CD14-positive monocyte (primary cell): ENCODE measurements at regions not wholly inside any gene's neighbourhood (a gene's known extent, or its start where the extent isn't known, plus 50 kb on each side); places are given as distances from the start of the nearest gene placed in this dataset.
"Not testable (repeated sequence)": the region's sequence is repeated elsewhere in the genome, so short reads cannot be mapped to it uniquely, and the experiment has no call there.

Source experiments
- DNase-seq, 3 donors: peaks; one replicate each; pipeline ENCODE4 v3.0.0-alpha.2; 2011 to 2022
- H2AFZ ChIP-seq: 2 replicates; pipeline ENCODE4 v1.6.0; 2012; ENCODE audit warnings: mild to moderate bottlenecking, low read depth, low read length, inconsistent platforms; ENCODE audit not compliant: insufficient read depth, poor library complexity, severe bottlenecking
- H3K27ac ChIP-seq, 2 donors: 1 replicate in 1 of 2; 2 replicates in 1 of 2; pipeline ENCODE4 v1.5.1; 2012 to 2013; ENCODE audit warnings: low read length in 2 of 2, control low read depth in 1 of 2, inconsistent platforms in 1 of 2, low read depth in 1 of 2, mild to moderate bottlenecking in 1 of 2
- H3K27me3 ChIP-seq, 2 donors: one replicate each; pipeline versions ENCODE4 v1.6.0 to v1.6.1; 2011 to 2013; ENCODE audit warnings: low read length in 2 of 2; ENCODE audit not compliant: control insufficient read depth in 2 of 2, insufficient read depth in 2 of 2
- H3K36me3 ChIP-seq, 2 donors: replicated peaks in 1 of 2; 1 replicate in 1 of 2; 2 replicates in 1 of 2; pipeline versions ENCODE4 v1.5.1 to v1.6.1; 2012 to 2013; ENCODE audit warnings: low read length in 2 of 2, control low read depth in 1 of 2, inconsistent platforms in 1 of 2, mild to moderate bottlenecking in 1 of 2; ENCODE audit not compliant: insufficient read depth in 2 of 2, control insufficient read depth in 1 of 2
- H3K4me1 ChIP-seq, 2 donors: 1 replicate in 1 of 2; 2 replicates in 1 of 2; pipeline versions ENCODE4 v1.5.1 to v1.6.1; 2012 to 2013; ENCODE audit warnings: low read length in 2 of 2, control low read depth in 1 of 2, inconsistent platforms in 1 of 2, mild to moderate bottlenecking in 1 of 2, moderate library complexity in 1 of 2; ENCODE audit not compliant: insufficient read depth in 2 of 2, control insufficient read depth in 1 of 2
- H3K4me2 ChIP-seq: replicated peaks from 2 replicates; pipeline ENCODE3; 2012; ENCODE audit warnings: low read length, moderate library complexity, mild to moderate bottlenecking; ENCODE audit not compliant: poor library complexity, severe bottlenecking; ENCODE audit errors: extremely low read depth
- H3K4me3 ChIP-seq, 3 experiments: fragments of 200-600 bp in 1 of 3; sonication (generic) in 1 of 3; replicated peaks in 1 of 3; 1 replicate in 2 of 3; 2 replicates in 1 of 3; pipeline ENCODE4 v1.5.1; 2011 to 2013; ENCODE audit warnings: low read length in 3 of 3, mild to moderate bottlenecking in 3 of 3, control low read depth in 2 of 3, low read depth in 2 of 3, inconsistent platforms in 1 of 3, moderate library complexity in 1 of 3
- H3K79me2 ChIP-seq: 2 replicates; pipeline ENCODE4 v1.6.0; 2012; ENCODE audit warnings: mild to moderate bottlenecking, control low read depth, inconsistent platforms, low read length, moderate library complexity; ENCODE audit not compliant: insufficient read depth
- H3K9ac ChIP-seq: 2 replicates; pipeline ENCODE4 v1.6.0; 2017; ENCODE audit warnings: low read length, mild to moderate bottlenecking; ENCODE audit not compliant: insufficient read depth, poor library complexity, severe bottlenecking
- H3K9me3 ChIP-seq, 2 donors: replicated peaks in 1 of 2; 1 replicate in 1 of 2; 2 replicates in 1 of 2; pipeline versions ENCODE4 v1.5.1 to v1.6.1; 2012 to 2013; ENCODE audit warnings: low read length in 2 of 2, control low read depth in 1 of 2; ENCODE audit not compliant: control insufficient read depth in 1 of 2, insufficient read depth in 1 of 2
- H4K20me1 ChIP-seq: 2 replicates; pipeline ENCODE4 v1.6.0; 2012; ENCODE audit warnings: mild to moderate bottlenecking, low read length, control low read depth, moderate library complexity; ENCODE audit not compliant: insufficient read depth
- H3K27ac Mint-ChIP-seq, 7 donors: one replicate each; pipeline ENCODE4 v1.8.0; 2020; ENCODE audit warnings: mild to moderate bottlenecking in 7 of 7, mixed read lengths in 7 of 7, moderate library complexity in 6 of 7, inconsistent platforms in 2 of 7
- H3K27me3 Mint-ChIP-seq, 3 donors: one replicate each; pipeline ENCODE4 v1.8.0; 2021 to 2022; ENCODE audit warnings: low read depth in 3 of 3, mild to moderate bottlenecking in 3 of 3, mixed read lengths in 3 of 3, moderate library complexity in 3 of 3, inconsistent platforms in 1 of 3
- H3K36me3 Mint-ChIP-seq, 2 donors: one replicate each; pipeline ENCODE4 v1.8.0; 2020; ENCODE audit warnings: mixed read lengths in 2 of 2, inconsistent platforms in 1 of 2, mild to moderate bottlenecking in 1 of 2
- H3K4me1 Mint-ChIP-seq: one replicate; pipeline ENCODE4 v1.8.0; 2020; ENCODE audit warnings: mild to moderate bottlenecking, mixed read lengths
- H3K4me3 Mint-ChIP-seq, 2 donors: one replicate each; pipeline ENCODE4 v1.8.0; 2020; ENCODE audit warnings: mild to moderate bottlenecking in 2 of 2, mixed read lengths in 2 of 2, moderate library complexity in 1 of 2
- H3K9me3 Mint-ChIP-seq, 7 donors: one replicate each; pipeline ENCODE4 v1.8.0; 2020 to 2022; ENCODE audit warnings: mixed read lengths in 7 of 7, mild to moderate bottlenecking in 6 of 7, moderate library complexity in 6 of 7, inconsistent platforms in 2 of 7
- WGBS: methylation state at CpG from one replicate; pipeline ENCODE4 v1.1.5; 2013; ENCODE audit warnings: missing lambda C conversion rate; ENCODE audit not compliant: insufficient coverage; 5-methylcytosine and 5-hydroxymethylcytosine counted together
- intact Hi-C, 2 donors: fragments of 100-400 bp; cut with micrococcal nuclease; formaldehyde crosslinking; loops; one replicate each; pipeline versions ENCODE4 v1.15.0 to v1.15.1; 2023

GRCh38 chr15:21744245-21744915 lies 133.2 kb downstream of the POTEB start:
- H4K20me1 ChIP-seq, H3K9ac ChIP-seq, H3K4me2 ChIP-seq, H3K27ac ChIP-seq, H3K27me3 Mint-ChIP-seq, H3K27me3 ChIP-seq, H3K4me3 Mint-ChIP-seq, H3K9me3 ChIP-seq, H3K4me3 ChIP-seq, H2AFZ ChIP-seq, H3K9me3 Mint-ChIP-seq, H3K79me2 ChIP-seq, H3K36me3 Mint-ChIP-seq, H3K4me1 Mint-ChIP-seq, intact Hi-C loops, H3K27ac Mint-ChIP-seq, H3K36me3 ChIP-seq, DNase-seq, H3K4me1 ChIP-seq: not testable (repeated sequence)
- no CpG with 5 or more reads among the region's 8 CpGs for WGBS

GRCh38 chr15:21742067-21742466 lies 135.5 kb downstream of the POTEB start:
- H3K36me3 ChIP-seq, H4K20me1 ChIP-seq, intact Hi-C loops, H3K4me1 ChIP-seq, H3K27me3 Mint-ChIP-seq, H2AFZ ChIP-seq, H3K27ac ChIP-seq, H3K4me2 ChIP-seq, H3K4me1 Mint-ChIP-seq, H3K4me3 ChIP-seq, H3K27ac Mint-ChIP-seq, H3K9me3 Mint-ChIP-seq, H3K79me2 ChIP-seq, H3K27me3 ChIP-seq, H3K36me3 Mint-ChIP-seq, H3K9me3 ChIP-seq, H3K9ac ChIP-seq, DNase-seq, H3K4me3 Mint-ChIP-seq: not testable (repeated sequence)
- no CpG with 5 or more reads among the region's 16 CpGs for WGBS

GRCh38 chr15:21738003-21738402 lies 139.5 kb downstream of the POTEB start:
- H3K4me2 ChIP-seq, H3K4me3 Mint-ChIP-seq, H3K27me3 Mint-ChIP-seq, H4K20me1 ChIP-seq, H3K9me3 Mint-ChIP-seq, H3K4me3 ChIP-seq, H3K9me3 ChIP-seq, H3K4me1 ChIP-seq, H3K9ac ChIP-seq, H3K79me2 ChIP-seq, H3K4me1 Mint-ChIP-seq, intact Hi-C loops, H3K36me3 Mint-ChIP-seq, H3K36me3 ChIP-seq, H2AFZ ChIP-seq, DNase-seq, H3K27me3 ChIP-seq, H3K27ac Mint-ChIP-seq, H3K27ac ChIP-seq: not testable (repeated sequence)
- no CpG with 5 or more reads among the region's 7 CpGs for WGBS

- H3K79me2 ChIP-seq, H3K4me1 Mint-ChIP-seq, H3K4me3 ChIP-seq, intact Hi-C loops, H2AFZ ChIP-seq, H3K9me3 Mint-ChIP-seq, H3K27me3 ChIP-seq, H3K27ac Mint-ChIP-seq, H3K9ac ChIP-seq, H3K36me3 Mint-ChIP-seq, H3K27ac ChIP-seq, H3K4me3 Mint-ChIP-seq, H3K4me2 ChIP-seq, DNase-seq, H4K20me1 ChIP-seq, H3K27me3 Mint-ChIP-seq, H3K36me3 ChIP-seq, H3K4me1 ChIP-seq, H3K9me3 ChIP-seq: not testable (repeated sequence)
- no CpG with 5 or more reads among the region's 3 CpGs for WGBS
Measured at GRCh38 chr15:21736443-21736842, 141.1 kb downstream of the POTEB start.
